Kasumi-1 (cell line): ENCODE measurements at regions not wholly inside any gene's neighbourhood (a gene's known extent, or its start where the extent isn't known, plus 50 kb on each side); places are given as distances from the start of the nearest gene placed in this dataset.
A peak's percentile ranks its signal among the peaks of the same experiment; 100 is the strongest.
"Not testable (repeated sequence)": the region's sequence is repeated elsewhere in the genome, so short reads cannot be mapped to it uniquely, and the experiment has no call there.

Experiments
- DNase-seq, 2 experiments: peaks; one replicate each; lab custom pipeline; 2025; lab: John Stamatoyannopoulos, UW

DNA sequence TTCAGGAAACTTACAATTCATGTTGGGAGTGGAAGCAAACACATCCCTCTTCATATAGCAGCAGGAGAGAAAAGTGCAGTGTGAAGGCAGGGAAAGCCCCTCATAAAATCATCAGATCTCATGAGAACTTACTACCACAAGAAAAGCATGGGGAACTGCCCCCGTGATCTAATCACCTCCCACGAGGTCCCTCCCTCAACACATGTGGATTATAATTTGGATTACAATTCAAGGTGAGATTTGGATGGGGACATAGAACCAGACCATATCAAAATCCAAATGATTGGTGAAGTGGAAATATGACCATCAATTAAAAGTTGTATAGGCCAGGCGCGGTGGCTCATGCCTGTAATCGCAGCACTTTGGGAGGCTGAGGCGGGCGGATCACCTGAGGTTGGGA lies 1268.0 kb downstream of the JRKL start:
- no peak for DNase-seq

DNA sequence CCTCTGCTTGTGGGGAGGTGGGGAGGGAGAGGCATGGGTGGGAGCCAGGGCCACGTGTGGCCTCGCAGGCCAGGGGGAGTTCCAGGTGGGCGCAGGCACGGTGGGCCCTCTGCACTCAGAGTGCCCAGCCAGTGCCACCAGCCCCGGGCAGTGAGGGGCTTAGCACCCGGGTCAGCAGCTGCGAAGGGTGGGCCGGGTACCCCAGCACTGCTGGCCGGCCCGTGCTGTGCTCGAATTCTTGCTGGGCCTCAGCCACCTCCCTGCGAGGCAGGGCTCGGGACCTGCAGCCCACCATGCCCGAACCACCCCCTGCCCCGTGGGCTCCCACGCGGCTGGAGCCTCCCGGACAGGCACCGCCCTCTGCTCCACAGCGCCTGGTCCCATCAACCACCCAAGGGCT lies 1277.2 kb downstream of the JRKL start:
- no peak for DNase-seq

DNA sequence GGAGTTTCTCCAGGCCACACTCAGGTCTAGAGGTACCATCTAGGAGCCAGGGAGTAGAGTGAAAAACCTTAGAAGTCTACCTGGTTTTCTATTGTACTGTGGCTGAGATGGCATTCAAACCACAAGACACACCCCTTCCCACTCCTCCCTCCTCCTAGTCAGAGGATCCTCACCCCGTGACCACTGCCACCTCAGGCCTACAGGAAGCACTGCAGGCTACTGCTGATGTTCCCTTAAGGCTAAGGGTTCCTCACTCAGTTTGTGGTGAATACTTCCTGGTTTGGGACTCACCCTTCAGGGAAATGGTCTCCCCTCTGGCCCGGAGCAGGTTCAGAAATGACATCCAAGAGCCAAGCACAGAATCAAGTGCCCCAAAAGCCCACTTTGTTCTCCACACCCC lies 1293.9 kb downstream of the JRKL start:
- DNase-seq = peak; percentile 26 to 41

- no peak for DNase-seq
These were observed 1295.0 kb downstream of the JRKL start for GRCh38 chr11:97684486-97685439.

- no peak for DNase-seq
These were observed 1295.9 kb downstream of the JRKL start for GRCh38 chr11:97685695-97686094.

GRCh38 chr11:97687111-97687510 lies 1297.3 kb downstream of the JRKL start:
- DNase-seq = no peak

DNA sequence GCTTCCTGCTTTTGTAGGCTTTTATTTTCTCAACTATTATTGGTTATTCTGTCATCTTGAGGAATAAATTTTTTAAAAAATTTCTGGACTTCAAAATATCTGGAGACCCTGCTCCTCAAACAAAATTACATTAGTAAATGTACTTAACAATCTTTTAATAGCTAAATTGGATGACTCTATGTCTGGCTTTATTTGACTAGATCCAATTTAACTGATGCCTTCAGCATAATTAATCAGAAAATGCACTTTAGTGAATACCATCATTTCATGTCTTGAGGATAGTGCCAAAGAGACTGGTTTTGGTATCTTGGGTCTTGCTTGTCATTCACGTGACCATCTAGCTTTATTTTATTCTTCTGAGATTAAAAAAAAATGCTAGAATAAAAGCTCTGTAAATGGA lies 1301.2 kb downstream of the JRKL start:
- DNase-seq = no peak

GRCh38 chr11:97702951-97703350 lies 1313.1 kb downstream of the JRKL start:
- no peak for DNase-seq

DNA sequence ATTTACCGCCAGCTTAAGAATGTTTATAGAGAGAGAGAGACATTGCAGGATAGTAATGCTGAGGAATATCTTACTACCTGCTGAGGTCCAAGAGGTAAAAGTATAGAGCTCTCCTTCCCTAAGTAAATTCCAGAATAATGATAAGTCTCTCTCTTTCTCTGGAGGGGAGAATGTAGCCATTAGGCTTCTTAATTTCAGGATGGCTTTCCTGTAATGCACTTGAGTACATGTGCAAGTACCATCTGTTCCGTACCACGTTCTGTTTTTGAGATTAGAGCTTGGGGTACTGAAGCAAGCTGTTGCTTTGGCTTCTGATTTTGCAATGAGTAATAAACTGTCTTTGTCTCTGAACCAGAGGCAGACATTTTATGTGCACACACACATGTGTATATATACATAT lies 1314.0 kb downstream of the JRKL start:
- no peak for DNase-seq

DNA sequence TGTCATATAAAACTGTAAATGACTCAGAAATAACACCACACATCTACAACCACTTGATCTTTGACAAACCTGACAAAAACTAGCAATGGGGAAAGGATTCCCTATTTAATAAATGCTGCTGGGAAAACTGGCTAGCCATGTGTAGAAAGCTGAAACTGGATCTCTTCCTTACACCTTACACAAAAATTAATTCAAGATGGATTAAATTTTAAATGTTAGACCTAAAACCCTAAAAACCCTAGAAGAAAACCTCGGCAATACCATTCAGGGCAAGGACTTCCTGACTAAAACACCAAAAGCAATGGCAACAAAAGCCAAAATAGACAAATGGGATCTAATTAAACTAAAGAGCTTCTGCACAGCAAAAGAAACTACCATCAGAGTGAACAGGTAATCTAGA lies 1315.3 kb upstream of the CNTN5 start:
- DNase-seq = not testable (repeated sequence)

GRCh38 chr11:97717922-97718321 lies 1302.8 kb upstream of the CNTN5 start:
- DNase-seq = no peak

GRCh38 chr11:97722065-97722464 lies 1298.7 kb upstream of the CNTN5 start:
- no peak for DNase-seq

GRCh38 chr11:97722721-97723120 lies 1298.0 kb upstream of the CNTN5 start:
- no peak for DNase-seq

GRCh38 chr11:97729546-97730272 lies 1291.0 kb upstream of the CNTN5 start:
- no peak for DNase-seq

GRCh38 chr11:97732011-97732632 lies 1288.6 kb upstream of the CNTN5 start:
- no peak for DNase-seq

- no peak for DNase-seq
These were observed 1282.0 kb upstream of the CNTN5 start for GRCh38 chr11:97738751-97739150.

DNA sequence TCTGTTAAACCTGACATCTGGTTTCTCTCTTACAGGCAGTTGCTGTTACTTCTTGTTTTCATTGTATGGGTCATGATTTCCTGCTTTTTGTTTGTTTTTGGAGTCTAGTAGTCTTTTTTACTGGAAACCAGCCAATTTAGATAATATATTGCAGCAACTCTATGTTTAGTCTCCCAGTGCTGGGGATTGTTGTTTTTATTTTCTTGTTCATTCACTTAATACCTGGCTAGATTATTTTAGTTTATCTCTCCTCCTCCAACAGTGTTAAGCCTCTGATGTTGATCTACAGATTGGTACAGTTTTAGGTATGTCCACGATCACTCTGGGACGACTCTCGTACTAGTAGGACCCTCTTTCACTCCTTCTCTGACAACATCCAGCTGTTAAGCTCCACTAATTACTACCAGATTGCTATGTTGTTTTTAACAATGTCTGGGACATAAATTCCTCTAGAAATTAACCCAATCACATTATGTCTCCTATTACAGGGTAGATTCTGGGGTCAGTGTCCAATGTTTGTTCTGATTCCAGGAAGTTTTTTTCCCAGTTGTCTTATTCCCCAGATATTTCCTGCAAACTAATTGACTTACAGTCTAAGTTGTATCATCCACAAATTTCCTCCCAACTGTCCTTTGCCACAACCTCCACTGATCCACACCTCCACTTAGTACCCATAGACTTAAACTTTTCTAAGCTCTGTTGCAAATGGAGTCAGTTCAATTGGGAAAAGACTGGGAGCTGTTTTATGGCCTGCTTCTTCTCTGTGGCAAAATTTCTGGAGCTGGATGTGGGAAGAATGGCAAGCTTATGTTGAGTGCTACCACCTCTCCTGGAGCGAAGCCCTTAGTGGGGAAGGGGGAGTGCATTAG lies 1280.6 kb upstream of the CNTN5 start:
- DNase-seq = no peak

- DNase-seq = no peak
These were observed 1280.0 kb upstream of the CNTN5 start for GRCh38 chr11:97740801-97741151.

DNA sequence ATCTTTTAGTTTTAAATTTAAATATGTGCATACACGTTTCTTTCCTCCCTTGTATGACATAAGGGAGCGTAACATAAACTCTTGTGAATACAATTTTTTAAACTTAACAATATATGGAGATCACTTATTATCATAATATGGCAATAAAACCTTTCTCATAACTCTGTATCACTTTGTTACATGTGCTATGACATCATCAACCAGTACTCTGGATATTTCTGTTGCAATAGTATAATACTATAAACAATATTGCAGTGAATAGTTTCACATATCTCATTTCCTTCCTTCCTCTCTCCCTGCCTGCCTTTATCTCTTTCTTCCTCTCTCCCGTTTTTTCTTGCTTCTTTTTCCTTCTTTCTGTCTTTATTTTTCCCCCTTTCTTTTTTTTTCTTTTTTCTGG lies 1278.0 kb upstream of the CNTN5 start:
- no peak for DNase-seq

GRCh38 chr11:97743205-97743742 lies 1277.5 kb upstream of the CNTN5 start:
- DNase-seq = peak; percentile 41 to 44

- no peak for DNase-seq
These were observed 1275.2 kb upstream of the CNTN5 start for GRCh38 chr11:97745515-97746050.
